ENCODE measurements at regions not wholly inside any gene's neighbourhood (a gene's known extent, or its start where the extent isn't known, plus 50 kb on each side); places are given as distances from the start of the nearest gene placed in this dataset.

GRCh38 chr10:61138708-61139591, 195.0 kb upstream of the RHOBTB1 start:
- FAIRE-seq: no peak

- FAIRE-seq: no peak
Observed at GRCh38 chr10:61136139-61136538, 192.2 kb upstream of the RHOBTB1 start.

DNA sequence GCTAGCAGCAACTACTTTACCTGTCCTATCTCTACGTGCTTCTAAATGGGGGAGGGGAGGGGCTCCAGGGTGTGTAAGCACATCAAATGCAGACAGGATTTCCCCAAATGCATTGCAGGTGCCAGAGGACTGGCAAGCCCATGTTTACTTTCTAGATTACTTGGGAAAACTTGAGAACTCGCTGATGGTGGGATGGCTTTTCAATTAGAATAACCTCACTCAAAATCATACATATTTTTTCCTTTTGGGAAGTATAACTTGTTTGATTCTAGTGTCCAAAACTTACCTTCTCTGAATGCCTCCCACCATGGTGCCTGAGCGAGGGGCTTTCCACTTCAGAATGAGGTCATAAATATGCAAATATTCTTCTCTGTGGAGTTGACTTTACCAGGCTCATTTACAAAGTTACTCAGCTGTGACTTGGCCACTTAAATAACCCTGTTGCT, 191.3 kb upstream of the RHOBTB1 start:
- FAIRE-seq: no peak

DNA sequence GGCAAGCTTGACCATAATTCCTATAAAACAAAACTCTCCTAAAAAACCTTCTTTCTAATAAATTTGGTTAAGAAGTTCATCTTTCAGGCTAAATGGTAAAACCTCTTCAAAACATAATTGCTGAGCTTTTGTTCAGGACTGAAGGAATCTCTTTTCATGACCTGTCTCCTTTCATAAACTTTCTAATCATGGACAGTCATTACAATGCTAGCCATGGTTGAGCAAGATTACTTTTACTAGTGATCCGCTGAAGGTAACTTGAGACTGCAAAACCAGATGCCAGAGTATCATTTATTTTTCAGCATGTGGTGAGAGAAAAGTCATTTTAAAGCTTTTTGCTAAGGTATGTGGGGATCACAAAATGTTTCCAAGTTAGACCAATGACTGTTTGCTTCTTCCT, 186.4 kb upstream of the RHOBTB1 start:
- FAIRE-seq: no peak

GRCh38 chr10:61128196-61128595, 184.2 kb upstream of the RHOBTB1 start:
- no peak for FAIRE-seq

- no peak for FAIRE-seq
Observed at GRCh38 chr10:61125560-61126170, 181.7 kb upstream of the RHOBTB1 start.

GRCh38 chr10:61124756-61125530, 181.0 kb upstream of the RHOBTB1 start:
- no peak for FAIRE-seq

GRCh38 chr10:61120805-61121204, 176.8 kb upstream of the RHOBTB1 start:
- FAIRE-seq: no peak

DNA sequence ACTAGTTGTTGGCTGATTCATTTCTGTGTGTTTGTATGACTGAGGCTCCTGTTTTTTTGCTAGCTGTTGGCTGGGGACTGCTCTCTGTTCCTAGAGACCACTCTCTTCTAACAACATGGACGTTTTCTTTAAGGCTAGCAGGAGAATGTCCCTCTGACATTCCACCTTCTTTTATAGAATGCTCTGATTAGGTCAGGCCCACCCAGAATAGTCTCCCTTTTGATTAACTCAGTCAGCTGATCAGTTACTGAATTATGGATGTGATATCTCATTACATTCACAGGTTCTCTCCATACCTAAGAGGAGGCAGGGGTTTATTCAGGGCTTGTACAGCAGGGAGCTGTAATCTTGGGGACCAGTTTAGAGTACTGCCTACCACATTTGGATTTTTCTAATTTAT, 175.6 kb upstream of the RHOBTB1 start:
- no peak for FAIRE-seq

DNA sequence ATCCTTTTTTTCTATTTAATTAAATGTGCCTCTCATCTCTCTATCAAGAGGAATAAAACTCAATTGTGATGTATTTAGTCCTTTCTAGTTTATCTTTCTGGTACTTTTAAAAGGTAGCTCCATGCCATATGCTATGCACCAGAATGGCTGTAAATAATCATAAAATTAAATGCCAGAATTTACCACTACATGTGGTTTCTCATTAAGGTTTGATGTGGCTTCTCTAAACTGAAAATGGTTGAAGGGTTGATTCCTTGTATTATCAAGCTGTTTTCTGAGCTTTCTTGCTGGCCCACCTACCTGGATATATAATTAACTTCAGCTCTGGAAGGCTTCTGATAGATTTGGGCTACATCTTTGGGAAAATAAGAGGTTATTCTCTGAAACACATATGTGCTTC, 171.9 kb upstream of the RHOBTB1 start:
- FAIRE-seq: no peak

DNA sequence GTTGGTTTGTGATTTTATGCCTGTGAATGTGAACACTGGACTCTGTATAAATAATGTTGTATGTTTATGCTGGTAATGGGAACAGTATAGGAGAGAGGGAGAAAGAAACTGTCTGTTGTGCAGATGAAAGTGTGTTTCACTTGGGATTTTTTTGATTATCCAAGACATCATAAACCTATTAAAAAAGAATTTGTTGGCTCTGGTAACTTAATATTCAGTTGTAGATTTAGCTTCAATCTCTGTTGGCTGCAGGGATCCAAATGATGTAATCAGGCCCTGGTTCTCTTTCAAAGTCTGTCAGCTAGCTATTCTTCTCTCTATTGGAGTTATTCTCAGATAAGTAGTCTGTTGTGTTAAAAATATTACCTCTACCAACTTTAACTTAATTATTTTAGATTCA, 168.8 kb upstream of the RHOBTB1 start:
- no peak for FAIRE-seq

DNA sequence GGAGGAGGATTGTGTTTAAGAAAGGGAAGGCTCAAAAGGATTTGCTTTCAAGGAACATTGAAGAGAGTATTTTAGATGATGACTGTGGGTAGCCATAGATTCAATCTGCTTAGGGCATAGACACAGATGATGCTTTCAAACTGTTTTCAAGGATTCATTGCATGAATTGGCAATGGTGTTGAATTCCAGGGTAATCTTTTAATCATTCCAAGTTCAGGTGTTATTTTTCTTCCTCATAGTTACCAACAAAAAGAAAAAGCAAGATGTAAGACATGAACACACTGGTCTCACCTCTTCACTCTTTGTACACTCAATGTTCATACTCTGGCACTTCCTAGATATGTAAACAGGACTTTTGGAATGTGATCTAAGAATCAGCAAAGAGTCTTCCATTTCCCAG, 167.0 kb upstream of the RHOBTB1 start:
- no peak for FAIRE-seq

DNA sequence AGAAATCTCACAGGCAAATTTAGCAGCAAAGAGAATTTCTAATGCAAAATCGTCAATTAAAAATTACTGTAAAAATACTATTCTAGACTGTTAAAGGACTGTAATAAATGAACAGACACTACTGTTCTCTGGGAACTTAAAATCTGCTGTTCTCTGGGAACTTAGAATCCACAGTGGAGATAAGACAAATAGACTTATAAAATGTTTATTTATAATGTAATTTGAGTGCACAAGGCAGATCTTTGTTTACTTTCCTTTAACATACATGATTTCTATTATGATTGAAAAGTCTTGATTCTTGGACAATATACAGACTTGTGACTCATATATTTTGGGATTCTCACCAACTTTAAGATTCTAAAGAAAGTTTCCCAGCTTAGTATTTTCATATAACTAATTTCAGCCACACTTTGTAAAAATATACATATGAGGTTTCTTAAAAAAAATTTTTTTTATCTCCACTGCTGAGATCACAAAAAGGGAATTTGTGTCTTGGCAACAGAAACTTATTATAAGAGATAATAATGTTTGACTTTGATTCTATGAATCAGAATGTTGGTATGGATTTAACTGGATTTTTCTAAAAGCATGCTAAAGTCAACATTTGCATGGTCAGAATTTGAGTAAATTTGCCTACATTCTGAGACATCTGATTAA, 166.3 kb upstream of the RHOBTB1 start:
- FAIRE-seq: no peak

DNA sequence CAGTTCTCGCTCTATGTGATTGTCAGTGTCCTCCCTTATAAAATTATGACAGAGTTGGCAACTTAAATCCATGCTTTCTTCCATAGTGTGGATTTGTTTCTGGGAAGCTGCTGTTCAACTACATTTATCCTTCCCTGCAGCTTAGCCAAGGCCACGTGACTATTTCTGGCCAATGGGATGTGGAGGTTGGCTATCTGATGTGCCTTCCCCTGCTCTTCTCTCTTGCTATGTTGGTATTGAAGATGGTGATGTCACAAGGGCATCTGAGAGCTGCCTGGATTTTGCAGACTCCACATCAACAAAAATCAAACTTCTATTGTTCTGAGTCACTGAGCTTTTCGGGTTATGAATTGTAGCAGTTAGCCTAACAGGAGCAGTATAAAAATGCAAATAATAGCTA, 164.9 kb upstream of the RHOBTB1 start:
- FAIRE-seq: no peak

DNA sequence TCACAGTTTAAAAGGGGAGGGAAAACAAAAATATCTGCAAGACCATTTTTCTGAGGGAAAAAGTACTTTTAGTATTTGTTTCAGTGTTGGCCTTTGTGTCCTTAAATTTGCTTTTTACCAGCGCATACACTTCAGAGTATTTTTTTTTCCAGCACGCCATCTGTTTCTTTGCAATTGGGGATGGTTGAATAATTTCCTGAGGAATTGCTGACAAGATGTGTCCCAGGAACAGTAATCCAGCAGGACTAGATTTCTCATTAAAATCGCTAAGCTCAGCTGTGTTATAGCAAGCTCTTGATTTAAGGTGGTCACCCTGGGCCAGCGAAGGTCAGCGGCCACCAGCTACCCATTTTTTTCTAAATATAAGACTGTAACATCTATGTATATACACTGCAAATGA, 156.9 kb upstream of the RHOBTB1 start:
- no peak for FAIRE-seq

GRCh38 chr10:61099756-61100155, 155.8 kb upstream of the RHOBTB1 start:
- FAIRE-seq: no peak

DNA sequence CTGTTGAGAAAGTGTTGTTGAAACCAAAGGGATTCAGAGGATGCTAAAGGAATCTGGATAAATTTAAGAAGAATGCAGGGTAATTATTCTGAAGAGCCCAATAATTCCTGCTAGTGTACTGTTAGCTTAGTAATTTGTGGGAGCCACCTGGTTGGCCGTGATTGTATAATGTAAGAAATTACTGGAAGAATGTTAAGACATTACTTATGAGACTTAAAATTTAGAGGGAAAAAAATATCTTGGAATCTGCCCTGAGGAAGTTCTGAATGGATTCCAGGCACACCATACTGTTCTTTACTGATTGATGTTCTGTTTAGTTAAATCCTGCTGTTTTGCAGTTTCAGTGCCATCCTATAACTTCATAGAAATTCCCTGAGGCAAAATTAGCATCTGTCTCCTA, 155.0 kb upstream of the RHOBTB1 start:
- no peak for FAIRE-seq

DNA sequence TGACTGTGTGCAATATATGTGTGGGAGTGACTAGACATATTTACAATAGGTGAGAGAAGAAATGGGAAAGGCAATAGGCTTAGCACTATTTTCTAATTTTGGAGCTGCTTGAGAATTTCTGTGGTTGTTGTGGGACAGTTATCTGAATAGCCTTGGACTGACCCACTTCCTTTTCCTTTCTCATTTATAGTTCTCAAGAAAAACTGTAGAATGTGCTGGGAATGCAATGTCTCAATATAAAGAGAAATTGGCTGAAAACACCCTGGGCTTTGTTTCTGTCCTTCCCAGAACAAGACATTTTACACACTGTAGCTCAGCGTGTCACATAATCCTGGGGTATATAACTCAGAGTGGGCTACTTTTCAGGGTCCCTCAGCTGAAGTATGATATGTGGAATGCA, 153.0 kb upstream of the RHOBTB1 start:
- no peak for FAIRE-seq

- no peak for FAIRE-seq
Observed at GRCh38 chr10:61096056-61096455, 152.1 kb upstream of the RHOBTB1 start.

GRCh38 chr10:61091531-61091930, 147.5 kb upstream of the RHOBTB1 start:
- FAIRE-seq: no peak

DNA sequence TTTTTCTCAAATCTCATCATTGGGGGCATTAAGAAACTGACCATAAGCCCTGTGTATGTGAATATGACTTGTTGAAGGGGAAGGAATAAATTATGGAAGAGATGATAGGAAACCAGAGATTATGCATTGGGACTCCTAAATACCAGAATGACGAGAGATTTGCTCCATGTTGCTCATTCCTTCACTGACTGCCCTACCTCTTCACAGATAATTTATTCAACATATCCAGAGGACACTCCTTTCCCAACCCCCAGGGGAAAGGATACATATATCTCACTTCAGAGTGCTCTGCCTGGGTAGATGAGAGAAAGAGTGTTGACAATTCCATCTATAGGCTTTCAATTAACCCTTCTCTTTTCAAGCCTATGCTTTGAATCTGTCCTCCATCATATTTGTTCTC, 145.3 kb upstream of the RHOBTB1 start:
- FAIRE-seq: no peak

DNA sequence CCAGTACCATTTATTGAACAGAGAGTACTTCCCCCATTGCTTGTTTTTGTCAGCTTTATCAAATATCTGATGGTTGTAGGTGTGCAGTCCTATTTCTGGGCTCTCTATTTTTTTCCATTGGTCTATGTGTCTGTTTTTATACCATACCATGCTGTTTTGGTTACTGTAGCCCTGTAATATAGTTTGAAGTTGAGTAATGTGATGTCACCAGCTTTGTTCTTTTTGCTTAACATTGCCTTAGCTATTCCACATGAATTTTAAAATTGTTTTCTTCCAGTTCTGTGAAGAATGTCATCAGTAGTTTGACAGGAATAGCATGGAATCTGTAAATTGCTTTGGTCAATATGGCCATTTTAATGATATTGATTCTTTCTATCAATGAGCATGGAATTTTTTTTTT, 140.5 kb upstream of the RHOBTB1 start:
- no peak for FAIRE-seq

DNA sequence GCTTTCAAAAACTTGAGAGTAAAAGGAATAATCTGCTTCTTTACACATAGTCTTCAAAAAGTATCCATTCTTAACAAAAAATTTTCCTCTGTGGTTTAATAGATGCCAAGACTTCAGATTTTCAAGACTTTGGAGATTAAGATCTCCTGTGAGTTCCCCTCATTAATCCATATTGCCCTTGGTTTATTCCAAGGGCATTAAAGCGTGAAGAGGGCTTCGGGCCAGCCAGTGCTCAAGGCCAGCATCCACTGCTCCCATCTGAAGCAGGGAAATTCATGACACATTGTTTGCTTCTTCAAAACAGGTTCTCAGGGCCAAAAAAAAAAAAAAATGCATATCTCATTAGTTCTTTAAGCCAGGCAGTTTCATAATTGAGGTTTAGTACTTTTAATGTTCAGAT, 137.3 kb upstream of the RHOBTB1 start:
- no peak for FAIRE-seq
